Keratinocyte (primary cell): ENCODE measurements at regions not wholly inside any gene's neighbourhood (a gene's known extent, or its start where the extent isn't known, plus 50 kb on each side); places are given as distances from the start of the nearest gene placed in this dataset.

Experiments used
- DNase-seq: peaks from one replicate; pipeline ENCODE4 v3.0.0-alpha.2; 2011; ENCODE audit warnings: low read depth, missing footprints, low spot score
- FAIRE-seq: peaks from 2 replicates; lab custom pipeline; 2011; peaks lifted over from hg19 to GRCh38; lab: Jason Lieb, UNC
- H2AFZ ChIP-seq: 2 replicates; pipeline ENCODE4 v1.6.0; 2012; ENCODE audit warnings: low read length, control low read depth, inconsistent platforms; ENCODE audit not compliant: control insufficient read depth
- H3K27ac ChIP-seq: 2 replicates; pipeline ENCODE4 v1.5.1; 2011; ENCODE audit warnings: low read length; ENCODE audit not compliant: control insufficient read depth, insufficient read depth
- H3K27me3 ChIP-seq: 3 replicates; pipeline ENCODE4 v1.6.0; 2011; ENCODE audit warnings: low read length; ENCODE audit not compliant: control insufficient read depth, insufficient read depth; ENCODE audit errors: extremely low read depth
- H3K36me3 ChIP-seq, 2 experiments: 2 replicates in 1 of 2; 3 replicates in 1 of 2; pipeline ENCODE4 v1.5.1; 2011; ENCODE audit warnings: low read length in 2 of 2, mild to moderate bottlenecking in 1 of 2; ENCODE audit not compliant: control insufficient read depth in 2 of 2, insufficient read depth in 2 of 2; ENCODE audit errors: extremely low read depth in 1 of 2
- H3K4me1 ChIP-seq: 3 replicates; pipeline ENCODE4 v1.5.1; 2011; ENCODE audit warnings: low read length; ENCODE audit not compliant: control insufficient read depth, insufficient read depth; ENCODE audit errors: extremely low read depth
- H3K4me2 ChIP-seq: 3 replicates; pipeline ENCODE4 v1.6.0; 2011; ENCODE audit warnings: low read depth, low read length; ENCODE audit not compliant: control insufficient read depth, insufficient read depth; ENCODE audit errors: extremely low read depth
- H3K4me3 ChIP-seq, 3 experiments: fragments of 200-600 bp in 1 of 3; sonication (generic) in 1 of 3; 2 replicates in 2 of 3; 3 replicates in 1 of 3; pipeline ENCODE4 v1.5.1; 2011 to 2016; ENCODE audit warnings: low read length in 3 of 3, mild to moderate bottlenecking in 3 of 3, control low read depth in 2 of 3, inconsistent platforms in 1 of 3, low read depth in 1 of 3, mixed read lengths in 1 of 3, mixed run types in 1 of 3, moderate library complexity in 1 of 3; ENCODE audit not compliant: control insufficient read depth in 2 of 3, insufficient read depth in 2 of 3; ENCODE audit errors: extremely low read depth in 1 of 3
- H3K79me2 ChIP-seq: 2 replicates; pipeline ENCODE4 v1.6.0; 2012; ENCODE audit warnings: low read length; ENCODE audit not compliant: control insufficient read depth, insufficient read depth
- H3K9ac ChIP-seq: 3 replicates; pipeline ENCODE4 v1.6.0; 2011; ENCODE audit warnings: low read length; ENCODE audit not compliant: control insufficient read depth, insufficient read depth; ENCODE audit errors: extremely low read depth
- H3K9me1 ChIP-seq: 3 replicates; pipeline ENCODE4 v1.6.0; 2011; ENCODE audit warnings: low read length; ENCODE audit not compliant: control insufficient read depth, insufficient read depth; ENCODE audit errors: extremely low read depth
- H3K9me3 ChIP-seq: 2 replicates; pipeline ENCODE4 v1.5.1; 2012; ENCODE audit warnings: low read depth, low read length; ENCODE audit not compliant: control insufficient read depth
- H4K20me1 ChIP-seq: 3 replicates; pipeline ENCODE4 v1.6.0; 2011; ENCODE audit warnings: low read length; ENCODE audit not compliant: control insufficient read depth, insufficient read depth; ENCODE audit errors: extremely low read depth
- EZH2 ChIP-seq: IDR thresholded peaks from one replicate; pipeline ENCODE4 v1.6.1; 2012; ENCODE audit warnings: inconsistent platforms, mild to moderate bottlenecking, low read length, moderate library complexity
- dilution Hi-C: fragments of 300-500 bp; cut with MboI; formaldehyde crosslinking; loops from one replicate; pipeline ENCODE4 v1.7.0; 2020; ENCODE audit warnings: low sequenced_read_pairs; ENCODE audit not compliant: extremely low pct_ligation_motif_present
- TF ChIP-seq, protein P1 (sequence below), 3 experiments: IDR thresholded peaks in 1 of 3; conservative IDR thresholded peaks in 1 of 3; optimal IDR thresholded peaks in 1 of 3; 2 replicates in 2 of 3; 3 replicates in 1 of 3; pipeline versions ENCODE3 to v1.5.1; 2011; ENCODE audit warnings: low read length in 3 of 3, mild to moderate bottlenecking in 3 of 3, moderate library complexity in 2 of 3, control low read depth in 1 of 3, inconsistent platforms in 1 of 3; ENCODE audit not compliant: insufficient read depth in 2 of 3; ENCODE audit errors: extremely low read depth in 1 of 3

- DNase-seq (no peak), FAIRE-seq (no peak)
- Histone ChIP-seq H3K9ac (no peak overlapping the region), H3K9me3 (no peaks in the 10 kb centered on the region), H3K79me2 (no peaks in the 10 kb centered on the region), H3K36me3 (no peaks in the 10 kb centered on the region), H3K4me3 (no peak overlapping the region), H4K20me1 (no peaks in the 10 kb centered on the region), H3K4me1 (no peaks in the 10 kb centered on the region), H3K4me2 (no peak overlapping the region), H3K27ac (no peak overlapping the region), H3K9me1 (no peaks in the 10 kb centered on the region), H3K27me3 (no peaks in the 10 kb centered on the region), H2AFZ (no peak overlapping the region)
- dilution Hi-C loops: no loop called here
- no peak for TF ChIP-seq EZH2
- TF ChIP-seq, protein P1, sequence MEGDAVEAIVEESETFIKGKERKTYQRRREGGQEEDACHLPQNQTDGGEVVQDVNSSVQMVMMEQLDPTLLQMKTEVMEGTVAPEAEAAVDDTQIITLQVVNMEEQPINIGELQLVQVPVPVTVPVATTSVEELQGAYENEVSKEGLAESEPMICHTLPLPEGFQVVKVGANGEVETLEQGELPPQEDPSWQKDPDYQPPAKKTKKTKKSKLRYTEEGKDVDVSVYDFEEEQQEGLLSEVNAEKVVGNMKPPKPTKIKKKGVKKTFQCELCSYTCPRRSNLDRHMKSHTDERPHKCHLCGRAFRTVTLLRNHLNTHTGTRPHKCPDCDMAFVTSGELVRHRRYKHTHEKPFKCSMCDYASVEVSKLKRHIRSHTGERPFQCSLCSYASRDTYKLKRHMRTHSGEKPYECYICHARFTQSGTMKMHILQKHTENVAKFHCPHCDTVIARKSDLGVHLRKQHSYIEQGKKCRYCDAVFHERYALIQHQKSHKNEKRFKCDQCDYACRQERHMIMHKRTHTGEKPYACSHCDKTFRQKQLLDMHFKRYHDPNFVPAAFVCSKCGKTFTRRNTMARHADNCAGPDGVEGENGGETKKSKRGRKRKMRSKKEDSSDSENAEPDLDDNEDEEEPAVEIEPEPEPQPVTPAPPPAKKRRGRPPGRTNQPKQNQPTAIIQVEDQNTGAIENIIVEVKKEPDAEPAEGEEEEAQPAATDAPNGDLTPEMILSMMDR (optimal IDR thresholded peaks at IDR 0.05 in 1 of 3, IDR thresholded peaks at IDR 0.05 in 1 of 3, conservative IDR thresholded peaks at IDR 0.05 in 1 of 3; ENCODE audit: extremely low read depth in 1 of 3, insufficient read depth in 2 of 3, low read length in 3 of 3): no peak
Measured at GRCh38 chr2:122739732-122740593, 984.5 kb downstream of the TSN start.

- no peak for FAIRE-seq
- Histone ChIP-seq H3K36me3 (no peaks in the 10 kb centered on the region), H3K27me3 (no peaks in the 10 kb centered on the region), H3K4me3 (no peak overlapping the region), H3K27ac (no peak overlapping the region), H2AFZ (no peak overlapping the region), H3K79me2 (no peaks in the 10 kb centered on the region), H3K9me3 (no peaks in the 10 kb centered on the region), H4K20me1 (no peaks in the 10 kb centered on the region), H3K9me1 (no peaks in the 10 kb centered on the region), H3K4me2 (no peak overlapping the region), H3K9ac (no peak overlapping the region), H3K4me1 (no peaks in the 10 kb centered on the region)
- dilution Hi-C loops: no loop called here
- no peak for DNase-seq
- TF ChIP-seq EZH2: no peak
- TF ChIP-seq, protein P1 (optimal IDR thresholded peaks at IDR 0.05 in 1 of 3, IDR thresholded peaks at IDR 0.05 in 1 of 3, conservative IDR thresholded peaks at IDR 0.05 in 1 of 3; ENCODE audit: extremely low read depth in 1 of 3, insufficient read depth in 2 of 3, low read length in 3 of 3): no peak
Measured at GRCh38 chr2:122740594-122740948, 985.1 kb downstream of the TSN start.
